Vagina (tissue), 2 donors: ENCODE measurements at regions not wholly inside any gene's neighbourhood (a gene's known extent, or its start where the extent isn't known, plus 50 kb on each side); places are given as distances from the start of the nearest gene placed in this dataset.

Experiments
- DNase-seq, 2 donors: peaks; one replicate each; pipeline ENCODE4 v3.0.0-alpha.2; 2017; ENCODE audit errors: extremely low spot score in 2 of 2
- H3K27ac ChIP-seq: fragments of 200-600 bp; sonication (generic); one replicate; pipeline ENCODE4 v1.5.1; 2019
- H3K27me3 ChIP-seq: fragments of 200-600 bp; sonication (generic); one replicate; pipeline ENCODE4 v1.5.1; 2019
- H3K36me3 ChIP-seq, 2 donors: fragments of 200-600 bp; sonication (generic); one replicate each; pipeline ENCODE4 v1.5.1; 2017 to 2019
- H3K4me1 ChIP-seq: fragments of 200-600 bp; sonication (generic); one replicate; pipeline ENCODE4 v1.5.1; 2019
- H3K4me3 ChIP-seq, 2 donors: fragments of 200-600 bp; sonication (generic); 1 replicate in 1 of 2; 2 replicates in 1 of 2; pipeline ENCODE4 v1.5.1; 2016 to 2019
- H3K9me3 ChIP-seq: fragments of 200-600 bp; sonication (generic); one replicate; pipeline ENCODE4 v1.5.1; 2019
- CTCF ChIP-seq, 3 experiments: fragments of 450-650 bp in 2 of 3; fragments of 200-600 bp in 1 of 3; sonication (generic) in 1 of 3; IDR thresholded peaks; one replicate each; pipeline ENCODE4 v1.5.1; 2017 to 2019; ENCODE audit warnings: antibody characterized with exemption in 3 of 3, mild to moderate bottlenecking in 2 of 3, moderate library complexity in 2 of 3
- POLR2A ChIP-seq, 2 donors: fragments of 450-650 bp; IDR thresholded peaks; one replicate each; pipeline ENCODE4 v1.6.1; 2017; ENCODE audit warnings: antibody characterized with exemption in 2 of 2, mild to moderate bottlenecking in 2 of 2, moderate library complexity in 2 of 2
- POLR2AphosphoS5 ChIP-seq, 2 donors: sonication (generic); formaldehyde crosslinking; IDR thresholded peaks; one replicate each; pipeline ENCODE4 v1.9.0; 2017; ENCODE audit warnings: antibody characterized with exemption in 2 of 2, mild to moderate bottlenecking in 2 of 2, low read depth in 1 of 2; ENCODE audit not compliant: insufficient read depth in 1 of 2
- intact Hi-C: fragments of 100-400 bp; cut with DNase I; formaldehyde crosslinking; loops from one replicate; pipeline ENCODE4 v1.15.1; 2023

- H3K27me3 ChIP-seq: no peaks in the 10 kb centered on the region
- H3K4me3 ChIP-seq: no peak overlapping the region
- no peaks in the 10 kb centered on the region for H3K9me3 ChIP-seq
- no peaks in the 10 kb centered on the region for H3K4me1 ChIP-seq
- no peak for TF ChIP-seq CTCF (IDR thresholded peaks at IDR 0.05)
- TF ChIP-seq POLR2A (IDR thresholded peaks at IDR 0.05): no peak
- no peak for TF ChIP-seq POLR2AphosphoS5 (IDR thresholded peaks at IDR 0.05; ENCODE audit: insufficient read depth in 1 of 2, low read depth in 1 of 2)
- no peak for DNase-seq
- no peaks in the 10 kb centered on the region for H3K36me3 ChIP-seq
- intact Hi-C loops: no loop called here
- no peak overlapping the region for H3K27ac ChIP-seq
Measured at GRCh38 chr11:29657709-29658108, 359.1 kb downstream of the KCNA4 start.

DNA sequence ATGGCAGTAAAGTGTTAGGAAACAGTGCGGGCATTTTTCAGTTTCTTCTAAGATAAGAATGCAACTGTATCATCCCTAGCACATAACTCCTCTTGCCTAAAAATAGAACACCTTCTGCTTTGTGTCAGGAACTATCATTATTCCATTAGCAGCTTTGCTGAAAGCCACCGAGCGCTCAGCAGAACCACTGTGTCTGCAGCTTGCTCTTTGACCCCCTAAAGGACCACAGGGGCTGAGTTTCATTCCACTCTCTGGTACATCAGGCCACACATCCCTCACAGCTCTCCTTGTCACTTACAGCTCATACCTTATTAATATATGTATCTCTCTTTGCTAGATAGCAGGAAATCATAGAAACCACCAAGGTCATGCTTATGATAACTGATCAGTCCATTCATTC, 360.2 kb downstream of the KCNA4 start:
- Histone ChIP-seq H3K27me3 (no peaks in the 10 kb centered on the region), H3K9me3 (no peaks in the 10 kb centered on the region), H3K4me3 (no peak overlapping the region), H3K4me1 (no peaks in the 10 kb centered on the region), H3K36me3 (no peaks in the 10 kb centered on the region), H3K27ac (no peak overlapping the region)
- TF ChIP-seq POLR2AphosphoS5 (IDR thresholded peaks at IDR 0.05; ENCODE audit: insufficient read depth in 1 of 2, low read depth in 1 of 2) (no peak), CTCF (IDR thresholded peaks at IDR 0.05) (no peak)
- DNase-seq: no peak
- intact Hi-C loops: no loop called here

- no peak overlapping the region for H3K4me3 ChIP-seq
- TF ChIP-seq POLR2A (IDR thresholded peaks at IDR 0.05): no peak
- no peak for TF ChIP-seq CTCF (IDR thresholded peaks at IDR 0.05)
- TF ChIP-seq POLR2AphosphoS5 (IDR thresholded peaks at IDR 0.05; ENCODE audit: insufficient read depth in 1 of 2, low read depth in 1 of 2): no peak
- no peaks in the 10 kb centered on the region for H3K27me3 ChIP-seq
- H3K9me3 ChIP-seq: no peaks in the 10 kb centered on the region
- no peaks in the 10 kb centered on the region for H3K4me1 ChIP-seq
- no peaks in the 10 kb centered on the region for H3K36me3 ChIP-seq
- DNase-seq: no peak
- H3K27ac ChIP-seq: no peak overlapping the region
- intact Hi-C loops: no loop called here
Measured at GRCh38 chr11:29645373-29645772, 371.5 kb downstream of the KCNA4 start.

GRCh38 chr11:29641201-29641600, 375.6 kb downstream of the KCNA4 start:
- H3K36me3 ChIP-seq: no peaks in the 10 kb centered on the region
- H3K9me3 ChIP-seq: no peaks in the 10 kb centered on the region

DNA sequence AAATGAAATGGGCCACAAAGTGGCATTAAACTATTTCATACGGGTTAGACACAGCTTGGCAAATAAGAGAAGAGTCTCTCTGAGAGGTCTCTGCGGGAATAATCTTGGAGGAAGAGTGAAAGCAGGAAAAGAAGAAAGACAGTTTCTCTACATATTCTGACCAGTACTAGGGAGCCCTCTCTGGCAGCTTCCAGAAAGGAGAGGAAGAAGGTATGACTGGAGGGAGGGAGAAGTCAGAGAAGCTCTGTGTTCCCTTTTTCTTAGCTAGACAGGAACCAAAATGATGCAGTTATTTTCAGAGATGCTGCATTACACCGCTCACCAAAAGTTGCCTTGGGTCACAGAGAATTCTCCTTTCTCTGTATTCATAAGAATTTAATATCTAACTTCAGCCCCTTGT, 382.1 kb downstream of the KCNA4 start:
- no peak for TF ChIP-seq POLR2A (IDR thresholded peaks at IDR 0.05)
- TF ChIP-seq CTCF (IDR thresholded peaks at IDR 0.05): no peak
- intact Hi-C loops: no loop called here
- Histone ChIP-seq H3K27me3 (no peaks in the 10 kb centered on the region), H3K4me1 (no peaks in the 10 kb centered on the region), H3K36me3 (no peaks in the 10 kb centered on the region), H3K4me3 (no peak overlapping the region), H3K9me3 (no peaks in the 10 kb centered on the region), H3K27ac (no peak overlapping the region)
- DNase-seq: no peak

More at GRCh38 chr11:29641201-29641600, 375.6 kb downstream of the KCNA4 start:
- no peak overlapping the region for H3K4me3 ChIP-seq
- no peak for DNase-seq
- no peak overlapping the region for H3K27ac ChIP-seq
- intact Hi-C loops: no loop called here
- H3K27me3 ChIP-seq: no peaks in the 10 kb centered on the region
- H3K4me1 ChIP-seq: no peaks in the 10 kb centered on the region
- TF ChIP-seq POLR2AphosphoS5 (IDR thresholded peaks at IDR 0.05; ENCODE audit: insufficient read depth in 1 of 2, low read depth in 1 of 2): no peak
- TF ChIP-seq POLR2A (IDR thresholded peaks at IDR 0.05): no peak

GRCh38 chr11:29634244-29634643, 382.6 kb downstream of the KCNA4 start:
- H3K27ac ChIP-seq: no peak overlapping the region
- no peaks in the 10 kb centered on the region for H3K27me3 ChIP-seq
- TF ChIP-seq CTCF (IDR thresholded peaks at IDR 0.05): no peak
- TF ChIP-seq POLR2A (IDR thresholded peaks at IDR 0.05): no peak
- no peak for TF ChIP-seq POLR2AphosphoS5 (IDR thresholded peaks at IDR 0.05; ENCODE audit: insufficient read depth in 1 of 2, low read depth in 1 of 2)
- H3K4me3 ChIP-seq: no peak overlapping the region
- no peaks in the 10 kb centered on the region for H3K4me1 ChIP-seq
- intact Hi-C loops: no loop called here
- H3K36me3 ChIP-seq: no peaks in the 10 kb centered on the region
- no peaks in the 10 kb centered on the region for H3K9me3 ChIP-seq
- no peak for DNase-seq
